Neural progenitor cell (in vitro differentiated cells): ENCODE measurements at regions not wholly inside any gene's neighbourhood (a gene's known extent, or its start where the extent isn't known, plus 50 kb on each side); places are given as distances from the start of the nearest gene placed in this dataset.
A peak's percentile ranks its signal among the peaks of the same experiment; 100 is the strongest.

Source experiments
- DNase-seq: peaks from one replicate; pipeline ENCODE4 v3.0.0-alpha.2; 2016; ENCODE audit warnings: low spot score
- H2AFZ ChIP-seq: fragments of 200-600 bp; sonication (generic); replicated peaks from 2 replicates; pipeline ENCODE4 v1.6.1; 2016; ENCODE audit warnings: antibody characterized with exemption
- H3F3A ChIP-seq: fragments of 200-600 bp; sonication (generic); 2 replicates; pipeline ENCODE4 v1.6.1; 2016; ENCODE audit warnings: antibody characterized with exemption, low read depth
- H3K27ac ChIP-seq: fragments of 200-600 bp; sonication (generic); 2 replicates; pipeline ENCODE4 v1.5.1; 2016; ENCODE audit warnings: mild to moderate bottlenecking
- H3K27me3 ChIP-seq: fragments of 200-600 bp; sonication (generic); 2 replicates; pipeline ENCODE4 v1.6.1; 2016; ENCODE audit warnings: mild to moderate bottlenecking, moderate library complexity
- H3K36me3 ChIP-seq: fragments of 200-600 bp; sonication (generic); 2 replicates; pipeline ENCODE4 v1.5.1; 2016
- H3K4me1 ChIP-seq: fragments of 200-600 bp; sonication (generic); 2 replicates; pipeline ENCODE4 v1.6.1; 2016; ENCODE audit warnings: mixed run types
- H3K4me2 ChIP-seq: fragments of 200-600 bp; sonication (generic); 2 replicates; pipeline ENCODE4 v1.6.1; 2016
- H3K4me3 ChIP-seq: fragments of 200-600 bp; sonication (generic); 2 replicates; pipeline ENCODE4 v1.5.1; 2016
- H3K79me2 ChIP-seq: fragments of 200-600 bp; sonication (generic); 2 replicates; pipeline ENCODE4 v1.6.1; 2016; ENCODE audit warnings: low read depth
- H3K9ac ChIP-seq: fragments of 200-600 bp; sonication (generic); 2 replicates; pipeline ENCODE4 v1.6.1; 2016
- H3K9me3 ChIP-seq: fragments of 200-600 bp; sonication (generic); 2 replicates; pipeline ENCODE4 v1.5.1; 2016; ENCODE audit warnings: low read depth
- H4K20me1 ChIP-seq: fragments of 200-600 bp; sonication (generic); 2 replicates; pipeline ENCODE4 v1.6.1; 2016; ENCODE audit warnings: low read depth
- H3K27ac Mint-ChIP-seq: 3 replicates; pipeline ENCODE4 v1.8.0; 2021; ENCODE audit warnings: mixed read lengths
- H3K27me3 Mint-ChIP-seq: 2 replicates; pipeline ENCODE4 v1.8.0; 2022; ENCODE audit warnings: low read depth, mild to moderate bottlenecking, inconsistent platforms, moderate library complexity, mixed read lengths; ENCODE audit not compliant: insufficient read depth
- H3K36me3 Mint-ChIP-seq: 3 replicates; pipeline ENCODE4 v1.8.0; 2021; ENCODE audit warnings: mixed read lengths
- H3K4me1 Mint-ChIP-seq: 3 replicates; pipeline ENCODE4 v1.8.0; 2021; ENCODE audit warnings: mixed read lengths
- H3K4me3 Mint-ChIP-seq: 3 replicates; pipeline ENCODE4 v1.8.0; 2021; ENCODE audit warnings: mild to moderate bottlenecking, moderate library complexity, mixed read lengths
- H3K9me3 Mint-ChIP-seq: 3 replicates; pipeline ENCODE4 v1.8.0; 2020; ENCODE audit warnings: mixed read lengths
- EZH2 ChIP-seq: fragments of 200-600 bp; sonication (generic); IDR thresholded peaks from 2 replicates; pipeline ENCODE4 v1.6.1; 2017; ENCODE audit warnings: antibody characterized with exemption, mild to moderate bottlenecking, moderate library complexity
- EZH2phosphoT487 ChIP-seq: fragments of 200-600 bp; sonication (generic); IDR thresholded peaks from 2 replicates; pipeline ENCODE4 v1.6.1; 2017; ENCODE audit warnings: antibody characterized with exemption
- TF ChIP-seq, protein P1 (sequence below): fragments of 200-600 bp; sonication (generic); IDR thresholded peaks from 2 replicates; pipeline ENCODE4 v1.5.1; 2017; ENCODE audit warnings: antibody characterized with exemption, mild to moderate bottlenecking

DNA sequence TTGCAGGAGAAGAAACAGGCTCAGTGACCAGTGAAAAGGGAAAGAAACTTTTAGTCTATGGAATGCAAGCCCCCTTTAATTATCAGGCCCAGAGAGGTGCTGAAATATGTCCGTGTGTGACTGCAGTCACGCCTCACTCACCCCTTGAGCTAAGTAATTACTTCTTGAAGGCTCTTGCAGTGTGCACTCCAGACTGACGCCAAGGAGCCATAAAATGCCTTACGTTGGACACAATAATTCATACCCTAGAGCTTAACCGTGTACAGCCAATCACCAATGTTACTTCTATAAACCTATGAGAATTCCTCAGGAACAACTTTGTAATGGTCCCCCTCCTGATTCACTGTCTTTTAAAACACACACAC, 242.2 kb downstream of the SYK start:
- DNase-seq: no peak
- no peaks in the 10 kb centered on the region for H3K36me3 Mint-ChIP-seq
- peaks cover 2% of the 10 kb centered on the region for H3K27me3 Mint-ChIP-seq
- TF ChIP-seq, protein P1, sequence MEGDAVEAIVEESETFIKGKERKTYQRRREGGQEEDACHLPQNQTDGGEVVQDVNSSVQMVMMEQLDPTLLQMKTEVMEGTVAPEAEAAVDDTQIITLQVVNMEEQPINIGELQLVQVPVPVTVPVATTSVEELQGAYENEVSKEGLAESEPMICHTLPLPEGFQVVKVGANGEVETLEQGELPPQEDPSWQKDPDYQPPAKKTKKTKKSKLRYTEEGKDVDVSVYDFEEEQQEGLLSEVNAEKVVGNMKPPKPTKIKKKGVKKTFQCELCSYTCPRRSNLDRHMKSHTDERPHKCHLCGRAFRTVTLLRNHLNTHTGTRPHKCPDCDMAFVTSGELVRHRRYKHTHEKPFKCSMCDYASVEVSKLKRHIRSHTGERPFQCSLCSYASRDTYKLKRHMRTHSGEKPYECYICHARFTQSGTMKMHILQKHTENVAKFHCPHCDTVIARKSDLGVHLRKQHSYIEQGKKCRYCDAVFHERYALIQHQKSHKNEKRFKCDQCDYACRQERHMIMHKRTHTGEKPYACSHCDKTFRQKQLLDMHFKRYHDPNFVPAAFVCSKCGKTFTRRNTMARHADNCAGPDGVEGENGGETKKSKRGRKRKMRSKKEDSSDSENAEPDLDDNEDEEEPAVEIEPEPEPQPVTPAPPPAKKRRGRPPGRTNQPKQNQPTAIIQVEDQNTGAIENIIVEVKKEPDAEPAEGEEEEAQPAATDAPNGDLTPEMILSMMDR: no peak
- TF ChIP-seq EZH2phosphoT487: no peak
- no peak for TF ChIP-seq EZH2
- H3K4me3 Mint-ChIP-seq: no peak overlapping the region
- no peaks in the 10 kb centered on the region for H3K27me3 ChIP-seq
- no peaks in the 10 kb centered on the region for H4K20me1 ChIP-seq
- H3K9ac ChIP-seq: no peak overlapping the region
- peak overlapping the region; percentile 34 for H3K27ac Mint-ChIP-seq
- no peaks in the 10 kb centered on the region for H3F3A ChIP-seq
- no peak overlapping the region for H3K4me3 ChIP-seq
- no peak overlapping the region for H3K4me2 ChIP-seq
- peaks cover 13% of the 10 kb centered on the region for H3K4me1 Mint-ChIP-seq
- no peak overlapping the region for H3K27ac ChIP-seq
- H3K79me2 ChIP-seq: no peaks in the 10 kb centered on the region
- no peak overlapping the region for H2AFZ ChIP-seq
- no peaks in the 10 kb centered on the region for H3K4me1 ChIP-seq
- H3K9me3 Mint-ChIP-seq: no peaks in the 10 kb centered on the region
- no peaks in the 10 kb centered on the region for H3K9me3 ChIP-seq
- H3K36me3 ChIP-seq: no peaks in the 10 kb centered on the region

DNA sequence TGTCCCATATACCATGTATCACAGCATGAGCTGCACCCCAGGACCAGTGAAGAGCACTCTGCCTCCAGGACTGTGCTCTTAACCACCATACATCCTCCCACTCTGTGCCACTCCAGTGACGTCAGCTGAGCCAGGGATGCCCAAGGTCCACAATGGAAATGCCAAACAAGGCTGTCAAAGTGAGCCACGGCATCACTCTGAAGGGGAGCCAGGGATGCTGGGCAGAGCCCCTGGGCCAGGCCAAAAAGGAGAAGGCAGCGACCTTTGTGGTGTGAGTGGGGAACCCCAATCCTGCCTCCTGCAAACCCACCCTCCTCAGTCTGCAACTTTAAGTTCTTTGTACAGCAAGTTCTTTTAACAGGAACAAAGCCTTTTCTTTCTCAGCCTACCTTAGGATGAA, 242.7 kb downstream of the SYK start:
- Histone ChIP-seq H3K4me2 (no peak overlapping the region), H3K4me3 (no peak overlapping the region), H2AFZ (no peak overlapping the region), H3K27ac (no peak overlapping the region), H3K4me1 (no peaks in the 10 kb centered on the region), H3K36me3 (no peaks in the 10 kb centered on the region), H4K20me1 (no peaks in the 10 kb centered on the region), H3F3A (no peaks in the 10 kb centered on the region), H3K9me3 (no peaks in the 10 kb centered on the region), H3K27me3 (no peaks in the 10 kb centered on the region), H3K9ac (no peak overlapping the region), H3K79me2 (no peaks in the 10 kb centered on the region)
- TF ChIP-seq EZH2 (no peak), EZH2phosphoT487 (no peak)
- TF ChIP-seq, protein P1: no peak
- peaks cover 2% of the 10 kb centered on the region for H3K27me3 Mint-ChIP-seq
- H3K4me3 Mint-ChIP-seq: no peak overlapping the region
- no peak for DNase-seq
- H3K4me1 Mint-ChIP-seq: peaks cover 13% of the 10 kb centered on the region
- H3K9me3 Mint-ChIP-seq: no peaks in the 10 kb centered on the region
- H3K36me3 Mint-ChIP-seq: no peaks in the 10 kb centered on the region
- no peak overlapping the region for H3K27ac Mint-ChIP-seq

DNA sequence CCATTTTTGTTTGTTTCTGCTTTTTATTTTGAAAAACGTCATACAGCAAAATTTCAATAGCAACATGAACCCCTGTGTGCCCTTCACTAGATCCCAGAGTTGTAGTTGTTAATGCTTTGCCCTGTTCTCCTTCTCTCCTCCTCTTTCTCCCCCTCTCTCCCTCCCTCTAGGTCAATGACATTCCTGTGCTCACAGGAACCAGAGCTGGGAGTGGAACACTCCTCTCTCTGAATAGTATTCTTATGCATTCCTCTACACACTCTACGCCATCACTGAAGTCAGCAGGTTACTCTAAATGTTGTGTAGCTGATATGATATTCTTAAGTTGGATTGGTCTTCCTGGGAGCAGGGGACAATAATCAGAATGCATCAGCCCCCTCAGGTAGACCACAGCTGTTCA, 243.4 kb downstream of the SYK start:
- peaks cover 10% of the 10 kb centered on the region for H3K4me1 Mint-ChIP-seq
- Histone ChIP-seq H3F3A (no peaks in the 10 kb centered on the region), H3K79me2 (no peaks in the 10 kb centered on the region), H3K36me3 (no peaks in the 10 kb centered on the region), H4K20me1 (no peaks in the 10 kb centered on the region), H3K4me2 (no peak overlapping the region), H3K9me3 (no peaks in the 10 kb centered on the region), H3K9ac (no peak overlapping the region), H3K4me1 (no peaks in the 10 kb centered on the region), H2AFZ (no peak overlapping the region), H3K4me3 (no peak overlapping the region), H3K27me3 (no peaks in the 10 kb centered on the region), H3K27ac (no peak overlapping the region)
- H3K27me3 Mint-ChIP-seq: peaks cover 2% of the 10 kb centered on the region
- DNase-seq: no peak
- no peak overlapping the region for H3K4me3 Mint-ChIP-seq
- H3K27ac Mint-ChIP-seq: no peak overlapping the region
- TF ChIP-seq EZH2phosphoT487 (no peak), EZH2 (no peak)
- TF ChIP-seq, protein P1: no peak
- H3K36me3 Mint-ChIP-seq: no peaks in the 10 kb centered on the region
- H3K9me3 Mint-ChIP-seq: no peaks in the 10 kb centered on the region

DNA sequence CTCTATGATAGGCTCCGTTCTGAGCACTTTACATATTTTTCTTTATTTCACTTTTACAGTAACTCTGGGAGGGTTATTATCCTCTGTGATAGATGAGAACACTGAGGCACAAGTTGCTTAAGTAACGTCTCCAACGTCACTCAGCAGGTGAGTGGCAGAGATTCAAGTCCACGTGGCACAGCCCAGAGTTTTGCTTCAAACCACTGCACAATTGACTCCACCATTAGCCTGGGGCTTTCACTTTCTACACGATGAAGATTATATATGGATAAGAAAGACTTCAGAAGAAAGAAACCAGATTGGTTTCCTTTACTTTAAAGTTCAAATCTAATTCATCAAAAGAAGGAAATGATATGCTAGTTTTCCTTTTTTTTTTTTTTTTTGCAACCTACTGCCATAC, 245.9 kb downstream of the SYK start:
- no peaks in the 10 kb centered on the region for H3K79me2 ChIP-seq
- no peaks in the 10 kb centered on the region for H3F3A ChIP-seq
- no peak overlapping the region for H3K27ac Mint-ChIP-seq
- no peaks in the 10 kb centered on the region for H3K4me1 ChIP-seq
- H3K9me3 ChIP-seq: no peaks in the 10 kb centered on the region
- H3K27me3 ChIP-seq: peaks cover 5% of the 10 kb centered on the region
- H3K4me3 Mint-ChIP-seq: no peak overlapping the region
- no peak overlapping the region for H3K4me2 ChIP-seq
- H2AFZ ChIP-seq: no peak overlapping the region
- H3K9ac ChIP-seq: no peak overlapping the region
- no peaks in the 10 kb centered on the region for H3K9me3 Mint-ChIP-seq
- DNase-seq: no peak
- no peaks in the 10 kb centered on the region for H3K36me3 ChIP-seq
- no peaks in the 10 kb centered on the region for H3K36me3 Mint-ChIP-seq
- H3K27ac ChIP-seq: no peak overlapping the region
- TF ChIP-seq EZH2phosphoT487: no peak
- TF ChIP-seq EZH2: no peak
- TF ChIP-seq, protein P1: no peak
- no peaks in the 10 kb centered on the region for H4K20me1 ChIP-seq
- peaks cover 10% of the 10 kb centered on the region for H3K4me1 Mint-ChIP-seq
- no peak overlapping the region for H3K4me3 ChIP-seq
- no peaks in the 10 kb centered on the region for H3K27me3 Mint-ChIP-seq
